Heart right ventricle (tissue), 16 donors: ENCODE measurements at regions not wholly inside any gene's neighbourhood (a gene's known extent, or its start where the extent isn't known, plus 50 kb on each side); places are given as distances from the start of the nearest gene placed in this dataset.

Experiments used
- ATAC-seq, 8 donors: fragments of 200-7000 bp; cut with Tn5 transposase; one replicate each; pipeline ENCODE4 v1.9.1; 2020; ENCODE audit warnings: mild to moderate bottlenecking in 8 of 8, moderate library complexity in 8 of 8, moderate number of reproducible peaks in 1 of 8
- DNase-seq, 2 donors: peaks; one replicate each; pipeline ENCODE4 v3.0.0-alpha.2; 2020
- H3K27ac ChIP-seq, 10 donors: fragments of 200-600 bp; sonication (generic) in 2 of 10; one replicate each; pipeline versions ENCODE4 v1.5.0 to v1.8.0; 2020 to 2022; ENCODE audit warnings: mild to moderate bottlenecking in 3 of 10
- H3K27me3 ChIP-seq, 7 donors: fragments of 200-600 bp; one replicate each; pipeline ENCODE4 v1.8.0; 2021 to 2022; ENCODE audit warnings: mild to moderate bottlenecking in 2 of 7
- H3K36me3 ChIP-seq, 9 donors: fragments of 200-600 bp; sonication (generic) in 1 of 9; one replicate each; pipeline versions ENCODE4 v1.5.0 to v1.8.0; 2020 to 2022; ENCODE audit warnings: mild to moderate bottlenecking in 2 of 9
- H3K4me1 ChIP-seq, 9 donors: fragments of 200-600 bp; sonication (generic) in 1 of 9; one replicate each; pipeline versions ENCODE4 v1.5.0 to v1.8.0; 2020 to 2022; ENCODE audit warnings: mild to moderate bottlenecking in 4 of 9
- H3K4me3 ChIP-seq, 10 donors: fragments of 200-600 bp; sonication (generic) in 2 of 10; one replicate each; pipeline versions ENCODE4 v1.5.0 to v1.8.0; 2020 to 2022; ENCODE audit warnings: mild to moderate bottlenecking in 7 of 10, moderate library complexity in 2 of 10
- H3K9me3 ChIP-seq, 11 donors: fragments of 200-600 bp in 10 of 11; sonication (generic) in 2 of 11; one replicate each; pipeline versions ENCODE4 v1.5.0 to v1.8.0; 2013 to 2022; ENCODE audit warnings: mild to moderate bottlenecking in 2 of 11, control low read depth in 1 of 11, moderate library complexity in 1 of 11
- WGBS, 2 donors: extraction: QIAGEN DNeasy Blood & Tissue Kit; methylation state at CpG; one replicate each; pipeline ENCODE4 v1.1.7; 2013; ENCODE audit warnings: inconsistent platforms in 1 of 2; 5-methylcytosine and 5-hydroxymethylcytosine counted together
- intact Hi-C, 10 donors: fragments of 100-400 bp; cut with DNase I; formaldehyde crosslinking; loops; one replicate each; pipeline versions ENCODE4 v1.11.1 to v1.14.2; 2022
- TF ChIP-seq, protein P1 (sequence below), 9 donors: fragments of 200-600 bp; sonication (generic) in 2 of 9; IDR thresholded peaks; one replicate each; pipeline versions ENCODE4 v1.5.0 to v1.8.0; 2021 to 2022; ENCODE audit warnings: antibody characterized with exemption in 9 of 9, mild to moderate bottlenecking in 5 of 9, moderate library complexity in 1 of 9
- donor health status: Arrhythmogenic right ventricular cardiomyopathy.
- donor health status: ischemic (EF 13 %, LVEDD 7.1; RV severe dilation, severe dysfunction).
- donor health status: healthy with polysubstance abuse.
- donor health status: DM: no; HTN: yes; CAD: no.
- donor health status: DM: no; HTN: no; CAD: no.
- donor health status: ischemic (EF 25% LVEDD 6.9; RV normal size, moderate dysfunction).
- donor health status: ischemic (EF 25% LVEDD 5.7; RV mildly dilated, moderate dysfunction).
- donor health status: healthy.
- donor health status: DM: yes; HTN: yes; CAD: no.
- donor health status: Ischemic cardiomyopathy.
- donor health status: ischemic (EF 35%, LVEDD 5.7; RV mildly dilated, moderate dysfunction).
- donor health status: nonischemic (EF 11% LVEDD 7.7; RV severe dilation, severe dysfunction).
- donor health status: DM: yes; HTN: yes; CAD: no.
- donor health status: PGD.
- donor health status: ischemic (EF 29% LVEDD 5.4; RV normal size, mild dysfunction).
- donor health status: nonischemic (EF 23%, LVEDD 6.1; RV moderate dilation, normal function).

- no peak overlapping the region for H3K27ac ChIP-seq
- 67 to 74% methylated on average over 5 of the region's 5 CpGs for WGBS, 2 donors
- no peaks in the 10 kb centered on the region for H3K9me3 ChIP-seq
- H3K4me1 ChIP-seq: no peaks in the 10 kb centered on the region
- peaks cover 0 to 7% (median 0%) of the 10 kb centered on the region in 7 donors for H3K27me3 ChIP-seq
- H3K4me3 ChIP-seq: no peak overlapping the region
- ATAC-seq: no peak
- no peaks in the 10 kb centered on the region for H3K36me3 ChIP-seq
- TF ChIP-seq, protein P1, sequence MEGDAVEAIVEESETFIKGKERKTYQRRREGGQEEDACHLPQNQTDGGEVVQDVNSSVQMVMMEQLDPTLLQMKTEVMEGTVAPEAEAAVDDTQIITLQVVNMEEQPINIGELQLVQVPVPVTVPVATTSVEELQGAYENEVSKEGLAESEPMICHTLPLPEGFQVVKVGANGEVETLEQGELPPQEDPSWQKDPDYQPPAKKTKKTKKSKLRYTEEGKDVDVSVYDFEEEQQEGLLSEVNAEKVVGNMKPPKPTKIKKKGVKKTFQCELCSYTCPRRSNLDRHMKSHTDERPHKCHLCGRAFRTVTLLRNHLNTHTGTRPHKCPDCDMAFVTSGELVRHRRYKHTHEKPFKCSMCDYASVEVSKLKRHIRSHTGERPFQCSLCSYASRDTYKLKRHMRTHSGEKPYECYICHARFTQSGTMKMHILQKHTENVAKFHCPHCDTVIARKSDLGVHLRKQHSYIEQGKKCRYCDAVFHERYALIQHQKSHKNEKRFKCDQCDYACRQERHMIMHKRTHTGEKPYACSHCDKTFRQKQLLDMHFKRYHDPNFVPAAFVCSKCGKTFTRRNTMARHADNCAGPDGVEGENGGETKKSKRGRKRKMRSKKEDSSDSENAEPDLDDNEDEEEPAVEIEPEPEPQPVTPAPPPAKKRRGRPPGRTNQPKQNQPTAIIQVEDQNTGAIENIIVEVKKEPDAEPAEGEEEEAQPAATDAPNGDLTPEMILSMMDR (IDR thresholded peaks at IDR 0.05): no peak
- no peak for DNase-seq
- intact Hi-C loops: no loop called here
These were observed 179.8 kb downstream of the MED10 start for GRCh38 chr5:6198531-6198930.

- intact Hi-C loops: no loop called here
- TF ChIP-seq, protein P1 (IDR thresholded peaks at IDR 0.05): no peak
- no peak overlapping the region for H3K4me3 ChIP-seq
- no peaks in the 10 kb centered on the region for H3K9me3 ChIP-seq
- DNase-seq (no peak), ATAC-seq (no peak)
- H3K4me1 ChIP-seq: no peaks in the 10 kb centered on the region
- H3K27ac ChIP-seq: no peak overlapping the region
- WGBS, 2 donors: 74 to 77% methylated on average over 7 of the region's 7 CpGs
- H3K36me3 ChIP-seq: no peaks in the 10 kb centered on the region
- H3K27me3 ChIP-seq: peaks cover 0 to 7% (median 0%) of the 10 kb centered on the region in 7 donors
These were observed 180.9 kb downstream of the MED10 start for GRCh38 chr5:6197427-6197826.

DNA sequence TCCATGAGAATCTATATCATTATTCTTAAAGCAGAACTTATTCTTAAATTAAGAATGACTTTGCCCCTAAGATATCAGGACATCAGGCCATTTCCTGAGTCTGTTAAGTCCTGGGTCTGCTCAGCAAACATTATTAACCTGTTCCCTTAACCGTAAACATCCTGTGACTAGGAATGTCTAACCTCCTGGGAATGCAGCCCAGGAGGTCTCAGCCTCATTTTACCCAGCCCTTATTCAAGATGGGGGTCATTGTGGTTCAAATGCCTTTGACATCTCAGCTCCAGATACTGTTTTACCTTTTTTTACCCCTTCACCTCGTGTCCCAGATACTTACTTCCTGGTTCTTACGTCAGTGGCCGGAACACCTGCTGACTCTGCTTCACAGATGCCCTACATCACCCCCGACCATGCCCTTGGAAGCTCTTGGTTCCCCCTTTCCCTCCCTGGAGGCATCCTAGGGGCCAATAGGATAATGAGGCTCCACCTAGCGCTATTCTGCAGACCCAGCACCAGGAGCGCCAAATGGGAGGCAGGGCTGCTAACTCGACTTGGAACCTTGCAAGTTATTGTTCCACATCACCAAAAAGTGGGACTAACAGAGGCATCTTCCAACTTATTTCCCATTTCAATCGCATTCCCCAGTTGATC lies 182.5 kb downstream of the MED10 start:
- H3K27me3 ChIP-seq: peaks cover 0 to 7% (median 0%) of the 10 kb centered on the region in 7 donors
- no peak overlapping the region for H3K4me3 ChIP-seq
- DNase-seq: no peak
- H3K4me1 ChIP-seq: no peaks in the 10 kb centered on the region
- no peaks in the 10 kb centered on the region for H3K36me3 ChIP-seq
- H3K27ac ChIP-seq: no peak overlapping the region
- WGBS, 2 donors: 76 to 78% methylated on average over 9 of the region's 9 CpGs
- no peak for ATAC-seq
- H3K9me3 ChIP-seq: no peaks in the 10 kb centered on the region
- intact Hi-C loops: no loop called here
- TF ChIP-seq, protein P1 (IDR thresholded peaks at IDR 0.05): no peak

GRCh38 chr5:6194906-6195612 lies 183.3 kb downstream of the MED10 start:
- no peaks in the 10 kb centered on the region for H3K4me1 ChIP-seq

More at GRCh38 chr5:6194906-6195612, 183.3 kb downstream of the MED10 start:
- Histone ChIP-seq H3K36me3 (no peaks in the 10 kb centered on the region), H3K4me3 (no peak overlapping the region), H3K27me3 (peaks cover 0 to 7% (median 0%) of the 10 kb centered on the region in 7 donors), H3K9me3 (no peaks in the 10 kb centered on the region), H3K27ac (no peak overlapping the region)
- intact Hi-C loops: no loop called here
- ATAC-seq (no peak), DNase-seq (no peak)
- TF ChIP-seq, protein P1 (IDR thresholded peaks at IDR 0.05): no peak
- WGBS, 2 donors: 57 to 69% methylated on average over 5 of the region's 5 CpGs
